ENCODE measurements at regions not wholly inside any gene's neighbourhood (a gene's known extent, or its start where the extent isn't known, plus 50 kb on each side); places are given as distances from the start of the nearest gene placed in this dataset.
A peak's percentile ranks its signal among the peaks of the same experiment; 100 is the strongest.

DNA sequence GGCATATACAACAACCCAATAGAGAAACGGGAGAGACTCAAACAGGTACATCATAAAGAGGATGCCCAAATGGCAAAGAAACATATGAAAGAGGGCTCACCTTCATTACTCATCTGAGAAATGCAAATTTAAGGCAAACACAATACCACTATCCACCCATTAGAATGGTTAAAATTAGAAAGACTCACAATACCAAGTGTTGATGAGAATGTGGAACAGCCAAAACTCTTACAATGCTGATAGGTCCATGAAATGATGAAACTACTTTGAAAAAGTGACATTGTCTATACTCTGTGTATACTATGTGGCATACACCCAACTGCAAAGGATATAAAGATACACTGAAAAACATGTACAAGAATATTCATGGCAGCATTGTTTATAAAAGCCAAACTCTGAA, 96.2 kb upstream of the TSHZ3 start:
- TF ChIP-seq ZNF8 (CRISPR knock-in tag; IDR thresholded peaks at IDR 0.05) (no peak), CSDC2 (CRISPR knock-in tag; IDR thresholded peaks at IDR 0.05) (no peak), RARB (CRISPR knock-in tag; IDR thresholded peaks at IDR 0.05) (no peak), ZFP30 (CRISPR knock-in tag; IDR thresholded peaks at IDR 0.05) (no peak), ZC3H10 (CRISPR knock-in tag; IDR thresholded peaks at IDR 0.05) (no peak)
- TF ChIP-seq, protein P1, sequence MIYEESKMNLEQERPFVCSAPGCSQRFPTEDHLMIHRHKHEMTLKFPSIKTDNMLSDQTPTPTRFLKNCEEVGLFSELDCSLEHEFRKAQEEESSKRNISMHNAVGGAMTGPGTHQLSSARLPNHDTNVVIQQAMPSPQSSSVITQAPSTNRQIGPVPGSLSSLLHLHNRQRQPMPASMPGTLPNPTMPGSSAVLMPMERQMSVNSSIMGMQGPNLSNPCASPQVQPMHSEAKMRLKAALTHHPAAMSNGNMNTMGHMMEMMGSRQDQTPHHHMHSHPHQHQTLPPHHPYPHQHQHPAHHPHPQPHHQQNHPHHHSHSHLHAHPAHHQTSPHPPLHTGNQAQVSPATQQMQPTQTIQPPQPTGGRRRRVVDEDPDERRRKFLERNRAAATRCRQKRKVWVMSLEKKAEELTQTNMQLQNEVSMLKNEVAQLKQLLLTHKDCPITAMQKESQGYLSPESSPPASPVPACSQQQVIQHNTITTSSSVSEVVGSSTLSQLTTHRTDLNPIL (CRISPR knock-in tag; IDR thresholded peaks at IDR 0.05; ENCODE audit: low read depth), result no peak
- TF ChIP-seq, protein P2, sequence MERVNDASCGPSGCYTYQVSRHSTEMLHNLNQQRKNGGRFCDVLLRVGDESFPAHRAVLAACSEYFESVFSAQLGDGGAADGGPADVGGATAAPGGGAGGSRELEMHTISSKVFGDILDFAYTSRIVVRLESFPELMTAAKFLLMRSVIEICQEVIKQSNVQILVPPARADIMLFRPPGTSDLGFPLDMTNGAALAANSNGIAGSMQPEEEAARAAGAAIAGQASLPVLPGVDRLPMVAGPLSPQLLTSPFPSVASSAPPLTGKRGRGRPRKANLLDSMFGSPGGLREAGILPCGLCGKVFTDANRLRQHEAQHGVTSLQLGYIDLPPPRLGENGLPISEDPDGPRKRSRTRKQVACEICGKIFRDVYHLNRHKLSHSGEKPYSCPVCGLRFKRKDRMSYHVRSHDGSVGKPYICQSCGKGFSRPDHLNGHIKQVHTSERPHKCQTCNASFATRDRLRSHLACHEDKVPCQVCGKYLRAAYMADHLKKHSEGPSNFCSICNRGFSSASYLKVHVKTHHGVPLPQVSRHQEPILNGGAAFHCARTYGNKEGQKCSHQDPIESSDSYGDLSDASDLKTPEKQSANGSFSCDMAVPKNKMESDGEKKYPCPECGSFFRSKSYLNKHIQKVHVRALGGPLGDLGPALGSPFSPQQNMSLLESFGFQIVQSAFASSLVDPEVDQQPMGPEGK (CRISPR knock-in tag; IDR thresholded peaks at IDR 0.05; ENCODE audit: borderline replicate concordance), result no peak
- ATAC-seq, result no peak

DNA sequence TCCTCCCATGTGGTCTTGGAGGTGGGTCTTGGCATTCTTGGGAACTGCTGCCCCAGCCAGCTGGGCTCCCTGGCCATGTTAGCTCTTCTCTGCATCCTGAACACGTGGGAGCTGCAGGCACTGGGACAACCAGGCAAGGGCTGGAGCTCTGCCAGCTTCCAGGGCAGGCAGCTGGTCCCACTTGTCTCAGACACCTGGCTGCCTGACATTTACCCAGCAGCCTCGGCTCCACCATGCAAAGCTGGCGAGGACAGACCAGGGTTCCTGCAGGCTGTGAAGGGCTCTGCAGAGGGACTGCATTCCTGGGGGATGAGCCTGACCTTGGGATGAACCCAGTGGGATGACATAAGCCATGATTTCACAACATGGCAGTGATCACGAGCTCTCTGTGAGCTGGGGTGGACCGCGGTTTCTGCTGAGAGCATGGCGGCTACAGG, 99.0 kb upstream of the TSHZ3 start:
- TF ChIP-seq TCF4 (CRISPR knock-in tag; IDR thresholded peaks at IDR 0.05; ENCODE audit: borderline replicate concordance) (0 out of 2 replicates have a peak, but pooled peaks have one; percentile 21), ESRRG (CRISPR knock-in tag; IDR thresholded peaks at IDR 0.05) (no peak)
- no peak for ATAC-seq

DNA sequence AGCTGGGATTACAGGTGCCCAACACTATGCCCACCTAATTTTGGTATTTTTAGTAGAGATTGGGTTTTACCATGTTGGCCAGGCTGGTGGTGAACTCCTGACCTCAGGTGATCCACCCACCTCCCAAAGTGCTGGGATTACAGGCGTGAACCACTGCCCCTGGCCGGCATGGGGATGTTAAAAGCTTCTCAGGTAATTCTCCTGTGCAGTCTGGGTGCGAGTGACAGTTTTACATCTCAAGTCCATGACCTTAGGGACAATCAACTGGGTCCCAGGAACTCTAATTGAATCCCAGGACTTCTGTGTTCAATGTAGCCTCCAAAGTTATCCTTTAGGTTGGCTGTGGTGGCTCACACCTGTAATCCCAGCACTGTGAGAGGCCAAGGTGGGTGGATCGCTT, 100.1 kb upstream of the TSHZ3 start:
- no peak for TF ChIP-seq ZNF70 (CRISPR knock-in tag; IDR thresholded peaks at IDR 0.05)
- TF ChIP-seq, protein P3, sequence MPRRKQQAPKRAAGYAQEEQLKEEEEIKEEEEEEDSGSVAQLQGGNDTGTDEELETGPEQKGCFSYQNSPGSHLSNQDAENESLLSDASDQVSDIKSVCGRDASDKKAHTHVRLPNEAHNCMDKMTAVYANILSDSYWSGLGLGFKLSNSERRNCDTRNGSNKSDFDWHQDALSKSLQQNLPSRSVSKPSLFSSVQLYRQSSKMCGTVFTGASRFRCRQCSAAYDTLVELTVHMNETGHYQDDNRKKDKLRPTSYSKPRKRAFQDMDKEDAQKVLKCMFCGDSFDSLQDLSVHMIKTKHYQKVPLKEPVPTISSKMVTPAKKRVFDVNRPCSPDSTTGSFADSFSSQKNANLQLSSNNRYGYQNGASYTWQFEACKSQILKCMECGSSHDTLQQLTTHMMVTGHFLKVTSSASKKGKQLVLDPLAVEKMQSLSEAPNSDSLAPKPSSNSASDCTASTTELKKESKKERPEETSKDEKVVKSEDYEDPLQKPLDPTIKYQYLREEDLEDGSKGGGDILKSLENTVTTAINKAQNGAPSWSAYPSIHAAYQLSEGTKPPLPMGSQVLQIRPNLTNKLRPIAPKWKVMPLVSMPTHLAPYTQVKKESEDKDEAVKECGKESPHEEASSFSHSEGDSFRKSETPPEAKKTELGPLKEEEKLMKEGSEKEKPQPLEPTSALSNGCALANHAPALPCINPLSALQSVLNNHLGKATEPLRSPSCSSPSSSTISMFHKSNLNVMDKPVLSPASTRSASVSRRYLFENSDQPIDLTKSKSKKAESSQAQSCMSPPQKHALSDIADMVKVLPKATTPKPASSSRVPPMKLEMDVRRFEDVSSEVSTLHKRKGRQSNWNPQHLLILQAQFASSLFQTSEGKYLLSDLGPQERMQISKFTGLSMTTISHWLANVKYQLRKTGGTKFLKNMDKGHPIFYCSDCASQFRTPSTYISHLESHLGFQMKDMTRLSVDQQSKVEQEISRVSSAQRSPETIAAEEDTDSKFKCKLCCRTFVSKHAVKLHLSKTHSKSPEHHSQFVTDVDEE (CRISPR knock-in tag; IDR thresholded peaks at IDR 0.05), result no peak
- no peak for TF ChIP-seq OSR1 (CRISPR knock-in tag; IDR thresholded peaks at IDR 0.05)
- TF ChIP-seq ESRRG (CRISPR knock-in tag; IDR thresholded peaks at IDR 0.05), result no peak
- no peak for TF ChIP-seq TCF4 (CRISPR knock-in tag; IDR thresholded peaks at IDR 0.05; ENCODE audit: borderline replicate concordance)
- no peak for TF ChIP-seq CSDC2 (CRISPR knock-in tag; IDR thresholded peaks at IDR 0.05)
- TF ChIP-seq, protein P1 (CRISPR knock-in tag; IDR thresholded peaks at IDR 0.05; ENCODE audit: low read depth), result no peak
- TF ChIP-seq TOX (CRISPR knock-in tag; IDR thresholded peaks at IDR 0.05; ENCODE audit: borderline replicate concordance), result no peak
- no peak for TF ChIP-seq SNAI2 (CRISPR knock-in tag; IDR thresholded peaks at IDR 0.05)
- no peak for ATAC-seq

DNA sequence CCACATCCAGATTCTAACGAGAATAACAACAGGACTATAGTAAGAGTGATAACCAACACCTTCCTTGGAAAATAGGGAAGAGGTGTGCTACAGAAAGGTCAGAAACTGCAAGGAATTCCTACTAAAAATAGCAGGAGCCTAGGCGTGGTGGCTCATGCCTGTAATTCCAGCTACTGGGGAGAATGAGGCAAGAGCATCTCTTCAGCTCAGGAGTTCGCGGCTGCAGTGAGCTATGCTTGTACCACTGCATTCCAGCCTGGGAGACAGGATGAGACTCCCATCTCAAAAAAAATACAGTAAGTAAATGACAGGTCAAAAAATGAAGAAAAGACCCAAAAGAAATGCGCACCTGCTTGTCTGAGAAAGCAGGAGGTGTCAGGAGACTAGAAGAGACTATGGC, 101.5 kb upstream of the TSHZ3 start:
- ATAC-seq, result no peak
- TF ChIP-seq BACH2 (CRISPR knock-in tag; IDR thresholded peaks at IDR 0.05; ENCODE audit: borderline replicate concordance) (no peak), ZC3H10 (CRISPR knock-in tag; IDR thresholded peaks at IDR 0.05) (no peak), SNAI2 (CRISPR knock-in tag; IDR thresholded peaks at IDR 0.05) (no peak), ZNF70 (CRISPR knock-in tag; IDR thresholded peaks at IDR 0.05) (no peak), PPARA (CRISPR knock-in tag; IDR thresholded peaks at IDR 0.05; ENCODE audit: borderline replicate concordance) (no peak), ESRRG (CRISPR knock-in tag; IDR thresholded peaks at IDR 0.05) (no peak), GLIS3 (CRISPR knock-in tag; IDR thresholded peaks at IDR 0.05) (no peak), ZFP3 (CRISPR knock-in tag; IDR thresholded peaks at IDR 0.05) (no peak), OSR1 (CRISPR knock-in tag; IDR thresholded peaks at IDR 0.05) (no peak), TCF4 (CRISPR knock-in tag; IDR thresholded peaks at IDR 0.05; ENCODE audit: borderline replicate concordance) (no peak), CSDC2 (CRISPR knock-in tag; IDR thresholded peaks at IDR 0.05) (no peak), RARB (CRISPR knock-in tag; IDR thresholded peaks at IDR 0.05) (no peak)
- TF ChIP-seq, protein P2 (CRISPR knock-in tag; IDR thresholded peaks at IDR 0.05; ENCODE audit: borderline replicate concordance), result no peak
- TF ChIP-seq, protein P1 (CRISPR knock-in tag; IDR thresholded peaks at IDR 0.05; ENCODE audit: low read depth), result no peak
- TF ChIP-seq, protein P3 (CRISPR knock-in tag; IDR thresholded peaks at IDR 0.05), result no peak
- TF ChIP-seq, protein P4, sequence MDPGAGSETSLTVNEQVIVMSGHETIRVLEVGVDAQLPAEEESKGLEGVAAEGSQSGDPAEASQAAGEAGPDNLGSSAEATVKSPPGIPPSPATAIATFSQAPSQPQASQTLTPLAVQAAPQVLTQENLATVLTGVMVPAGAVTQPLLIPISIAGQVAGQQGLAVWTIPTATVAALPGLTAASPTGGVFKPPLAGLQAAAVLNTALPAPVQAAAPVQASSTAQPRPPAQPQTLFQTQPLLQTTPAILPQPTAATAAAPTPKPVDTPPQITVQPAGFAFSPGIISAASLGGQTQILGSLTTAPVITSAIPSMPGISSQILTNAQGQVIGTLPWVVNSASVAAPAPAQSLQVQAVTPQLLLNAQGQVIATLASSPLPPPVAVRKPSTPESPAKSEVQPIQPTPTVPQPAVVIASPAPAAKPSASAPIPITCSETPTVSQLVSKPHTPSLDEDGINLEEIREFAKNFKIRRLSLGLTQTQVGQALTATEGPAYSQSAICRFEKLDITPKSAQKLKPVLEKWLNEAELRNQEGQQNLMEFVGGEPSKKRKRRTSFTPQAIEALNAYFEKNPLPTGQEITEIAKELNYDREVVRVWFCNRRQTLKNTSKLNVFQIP (CRISPR knock-in tag; IDR thresholded peaks at IDR 0.05; ENCODE audit: borderline replicate concordance, low read depth), result no peak
